ENCODE measurements at regions not wholly inside any gene's neighbourhood (a gene's known extent, or its start where the extent isn't known, plus 50 kb on each side); places are given as distances from the start of the nearest gene placed in this dataset.

DNA sequence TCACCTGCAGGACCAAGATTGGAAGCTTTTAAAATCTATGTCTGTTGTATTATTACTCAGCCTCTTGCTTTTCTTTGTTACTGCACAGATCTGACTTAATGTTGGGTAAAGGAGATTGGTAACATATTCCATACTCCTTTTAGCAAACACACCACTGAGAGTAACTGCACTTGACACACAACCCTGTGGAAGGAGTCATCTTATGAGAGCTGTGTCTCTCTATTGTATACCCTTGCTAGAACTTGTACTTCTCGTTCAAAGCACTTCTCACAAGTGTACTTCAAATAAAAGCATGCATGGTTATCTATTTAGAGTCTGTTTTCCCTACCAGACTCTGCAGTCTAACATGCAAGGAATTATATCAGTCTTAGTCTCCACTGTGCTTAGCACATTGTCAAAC, 813.4 kb downstream of the ADGRL2 start:
- TF ChIP-seq, protein P1, sequence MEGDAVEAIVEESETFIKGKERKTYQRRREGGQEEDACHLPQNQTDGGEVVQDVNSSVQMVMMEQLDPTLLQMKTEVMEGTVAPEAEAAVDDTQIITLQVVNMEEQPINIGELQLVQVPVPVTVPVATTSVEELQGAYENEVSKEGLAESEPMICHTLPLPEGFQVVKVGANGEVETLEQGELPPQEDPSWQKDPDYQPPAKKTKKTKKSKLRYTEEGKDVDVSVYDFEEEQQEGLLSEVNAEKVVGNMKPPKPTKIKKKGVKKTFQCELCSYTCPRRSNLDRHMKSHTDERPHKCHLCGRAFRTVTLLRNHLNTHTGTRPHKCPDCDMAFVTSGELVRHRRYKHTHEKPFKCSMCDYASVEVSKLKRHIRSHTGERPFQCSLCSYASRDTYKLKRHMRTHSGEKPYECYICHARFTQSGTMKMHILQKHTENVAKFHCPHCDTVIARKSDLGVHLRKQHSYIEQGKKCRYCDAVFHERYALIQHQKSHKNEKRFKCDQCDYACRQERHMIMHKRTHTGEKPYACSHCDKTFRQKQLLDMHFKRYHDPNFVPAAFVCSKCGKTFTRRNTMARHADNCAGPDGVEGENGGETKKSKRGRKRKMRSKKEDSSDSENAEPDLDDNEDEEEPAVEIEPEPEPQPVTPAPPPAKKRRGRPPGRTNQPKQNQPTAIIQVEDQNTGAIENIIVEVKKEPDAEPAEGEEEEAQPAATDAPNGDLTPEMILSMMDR (IDR thresholded peaks at IDR 0.05) = no peak
- TF ChIP-seq POLR2A (IDR thresholded peaks at IDR 0.05) = no peak

Measured in Peyer's patch (tissue), 4 donors.